Activated CD4-positive, alpha-beta T cell treated with anti-CD3 and anti-CD28 coated beads, Interleukin-2, Interleukin-4, amounts not matched to agents 100 ng/mL and 50 ng/mL, durations not matched to agents 16 hours and 8 hours (primary cell): ENCODE measurements at regions not wholly inside any gene's neighbourhood (a gene's known extent, or its start where the extent isn't known, plus 50 kb on each side); places are given as distances from the start of the nearest gene placed in this dataset.

Experiments
- DNase-seq: peaks from one replicate; pipeline ENCODE4 v3.0.0-alpha.2; 2020; ENCODE audit warnings: low spot score

- DNase-seq = no peak
Measured at GRCh38 chr1:82266351-82266750, 465.6 kb downstream of the ADGRL2 start.

GRCh38 chr1:82265436-82265835 lies 464.7 kb downstream of the ADGRL2 start:
- no peak for DNase-seq

GRCh38 chr1:82264802-82265201 lies 464.1 kb downstream of the ADGRL2 start:
- no peak for DNase-seq

DNA sequence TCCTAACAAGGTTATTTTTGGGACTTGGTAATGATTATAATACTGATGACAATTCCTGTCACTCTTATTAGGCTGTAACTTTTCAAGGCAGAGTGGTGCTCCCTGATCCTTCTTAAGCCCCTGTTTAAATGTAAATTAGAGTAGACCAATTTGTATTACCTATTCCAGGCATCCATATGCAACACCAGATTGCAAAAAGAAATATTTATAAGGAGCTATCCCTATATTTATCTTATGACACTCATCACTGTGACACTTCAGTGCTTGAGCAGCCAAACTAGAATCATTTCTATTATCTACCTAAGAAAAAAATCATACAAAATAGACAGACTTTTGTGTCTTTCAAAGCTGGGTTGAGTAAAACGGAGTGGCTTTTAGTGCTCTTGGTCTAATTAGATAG lies 462.7 kb downstream of the ADGRL2 start:
- DNase-seq = no peak

DNA sequence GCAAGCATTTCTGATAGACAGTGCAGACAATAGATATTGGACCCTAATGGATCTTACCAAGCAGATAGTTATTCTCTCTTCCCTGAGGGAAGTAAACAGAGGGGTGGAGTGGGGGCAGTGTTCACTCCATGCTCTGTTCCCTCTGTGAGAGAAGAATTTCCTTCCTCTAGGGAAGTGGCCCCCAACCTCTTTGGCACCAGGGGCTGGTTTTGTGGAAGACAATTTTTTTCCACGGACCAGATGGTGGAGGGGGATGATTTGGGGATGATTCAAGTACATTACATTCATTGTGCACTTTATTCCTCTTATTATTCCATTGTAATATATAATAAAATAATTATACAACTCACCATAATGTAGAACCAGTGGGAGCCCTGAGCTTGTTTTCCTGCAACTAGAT lies 459.9 kb downstream of the ADGRL2 start:
- DNase-seq = no peak

GRCh38 chr1:82260051-82260450 lies 459.3 kb downstream of the ADGRL2 start:
- no peak for DNase-seq

GRCh38 chr1:82258887-82259286 lies 458.2 kb downstream of the ADGRL2 start:
- no peak for DNase-seq

DNA sequence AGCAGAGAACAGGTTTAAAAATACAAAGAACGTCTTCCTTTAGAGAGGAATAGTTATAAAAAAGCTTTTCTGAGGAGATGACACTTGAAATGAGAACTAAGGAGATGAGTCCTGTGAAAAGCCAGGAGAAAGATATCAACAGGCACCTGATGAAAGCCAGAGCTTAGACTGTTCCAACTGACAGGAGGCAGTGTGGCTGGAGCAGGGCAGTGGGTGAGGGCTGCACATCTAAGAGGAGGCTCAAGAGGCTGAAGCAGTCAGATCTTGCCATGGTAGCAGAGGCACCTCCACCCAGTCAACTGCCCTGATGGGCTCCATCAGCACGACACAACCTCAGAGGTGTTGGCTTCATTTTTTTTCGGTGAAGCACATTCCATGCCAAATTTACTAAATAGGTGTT lies 445.3 kb downstream of the ADGRL2 start:
- DNase-seq = no peak

DNA sequence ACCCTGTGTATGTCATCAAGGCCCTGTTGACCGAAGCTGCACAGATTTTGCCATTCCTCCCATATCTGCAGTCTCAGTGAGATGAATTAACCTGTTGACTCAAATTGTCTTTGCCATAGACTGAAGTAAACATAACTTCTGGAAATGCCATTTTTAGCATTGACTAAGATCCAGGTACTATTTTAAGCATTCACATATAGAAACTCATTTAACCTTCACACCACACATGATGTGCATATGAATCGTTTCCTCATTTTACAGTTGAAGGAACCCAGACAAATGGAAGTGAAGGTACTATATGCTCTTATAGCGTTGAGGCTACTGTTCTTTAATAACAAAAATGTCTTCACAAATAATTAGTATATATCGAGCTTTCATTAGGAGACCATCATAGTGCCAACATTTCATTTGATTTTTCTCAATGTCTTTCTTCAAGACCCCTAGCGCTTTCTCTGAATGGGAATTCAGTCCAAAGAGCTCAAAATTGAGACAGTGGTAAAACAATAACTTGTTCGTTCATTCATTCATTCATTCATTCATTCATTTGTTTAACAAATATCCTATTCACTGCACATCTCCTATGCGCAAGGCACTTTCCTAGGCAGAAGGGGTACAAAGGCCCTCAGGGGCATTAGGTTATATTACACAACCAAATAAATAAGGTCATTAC lies 444.7 kb downstream of the ADGRL2 start:
- DNase-seq = no peak

- no peak for DNase-seq
Measured at GRCh38 chr1:82240571-82240970, 439.8 kb downstream of the ADGRL2 start.

DNA sequence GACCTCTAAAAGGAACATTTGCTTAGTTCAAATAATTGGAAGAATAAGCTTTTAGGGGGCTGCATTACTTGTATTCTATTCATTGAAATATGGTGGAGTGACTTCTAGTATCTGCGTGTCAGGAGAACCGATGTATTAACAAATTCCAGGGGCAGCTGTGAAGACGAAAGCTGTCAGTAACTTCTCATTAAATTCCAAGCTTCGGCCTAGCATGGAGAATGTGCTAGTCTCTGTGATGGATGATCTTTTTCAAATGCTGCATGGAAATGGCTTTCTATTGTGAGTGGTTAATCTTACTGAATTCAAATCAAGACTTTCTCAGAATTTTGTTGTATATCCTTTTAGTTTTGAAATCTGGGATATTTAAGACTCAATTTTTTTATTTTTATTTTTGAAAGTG lies 429.9 kb downstream of the ADGRL2 start:
- no peak for DNase-seq

GRCh38 chr1:82227306-82228095 lies 426.8 kb downstream of the ADGRL2 start:
- no peak for DNase-seq

- no peak for DNase-seq
Measured at GRCh38 chr1:82226186-82226505, 425.4 kb downstream of the ADGRL2 start.

GRCh38 chr1:82225421-82226185 lies 424.9 kb downstream of the ADGRL2 start:
- DNase-seq = peak; percentile 1

GRCh38 chr1:82223091-82223490 lies 422.4 kb downstream of the ADGRL2 start:
- no peak for DNase-seq

- DNase-seq = no peak
Measured at GRCh38 chr1:82221721-82222120, 421.0 kb downstream of the ADGRL2 start.

DNA sequence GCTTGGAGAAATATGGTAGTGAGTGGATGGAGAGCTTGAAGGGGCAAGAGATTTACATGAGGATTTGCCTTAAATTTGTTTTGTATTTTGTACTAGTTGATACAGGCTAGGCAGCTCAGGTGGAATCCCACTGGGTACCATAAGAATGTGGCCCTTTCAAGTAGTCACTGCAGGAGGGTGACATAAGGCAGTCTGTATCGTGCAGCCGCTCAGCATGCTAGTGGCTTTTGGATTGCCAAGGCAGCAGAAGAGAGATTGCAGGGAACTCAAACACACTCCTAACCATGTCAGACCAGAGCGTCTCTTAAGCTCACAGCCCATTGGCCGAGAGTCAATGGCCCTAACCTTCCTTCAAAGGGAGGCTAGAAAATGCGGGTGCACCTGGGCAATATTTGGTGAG lies 420.0 kb downstream of the ADGRL2 start:
- DNase-seq = no peak

GRCh38 chr1:82219841-82220240 lies 419.1 kb downstream of the ADGRL2 start:
- no peak for DNase-seq

DNA sequence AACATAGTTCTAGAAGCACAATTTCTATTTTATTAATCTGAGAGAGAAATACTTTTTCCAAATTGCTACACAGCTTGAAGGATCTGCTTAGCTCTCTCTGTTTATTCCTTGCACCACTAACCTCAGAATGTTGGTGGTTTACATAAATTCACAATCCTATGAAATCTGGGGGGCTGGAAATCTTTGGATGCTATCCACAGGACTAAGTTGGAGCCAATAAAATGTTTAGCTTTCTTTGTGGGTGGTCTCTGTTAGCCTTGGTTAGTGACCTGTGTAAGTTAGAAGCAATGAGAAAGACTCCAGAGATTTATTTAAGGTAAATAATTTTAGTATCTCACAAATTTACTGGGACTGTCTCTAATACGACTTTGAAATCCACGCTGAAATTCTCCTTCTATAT lies 418.1 kb downstream of the ADGRL2 start:
- no peak for DNase-seq

- no peak for DNase-seq
Measured at GRCh38 chr1:82215853-82216175, 415.1 kb downstream of the ADGRL2 start.

DNA sequence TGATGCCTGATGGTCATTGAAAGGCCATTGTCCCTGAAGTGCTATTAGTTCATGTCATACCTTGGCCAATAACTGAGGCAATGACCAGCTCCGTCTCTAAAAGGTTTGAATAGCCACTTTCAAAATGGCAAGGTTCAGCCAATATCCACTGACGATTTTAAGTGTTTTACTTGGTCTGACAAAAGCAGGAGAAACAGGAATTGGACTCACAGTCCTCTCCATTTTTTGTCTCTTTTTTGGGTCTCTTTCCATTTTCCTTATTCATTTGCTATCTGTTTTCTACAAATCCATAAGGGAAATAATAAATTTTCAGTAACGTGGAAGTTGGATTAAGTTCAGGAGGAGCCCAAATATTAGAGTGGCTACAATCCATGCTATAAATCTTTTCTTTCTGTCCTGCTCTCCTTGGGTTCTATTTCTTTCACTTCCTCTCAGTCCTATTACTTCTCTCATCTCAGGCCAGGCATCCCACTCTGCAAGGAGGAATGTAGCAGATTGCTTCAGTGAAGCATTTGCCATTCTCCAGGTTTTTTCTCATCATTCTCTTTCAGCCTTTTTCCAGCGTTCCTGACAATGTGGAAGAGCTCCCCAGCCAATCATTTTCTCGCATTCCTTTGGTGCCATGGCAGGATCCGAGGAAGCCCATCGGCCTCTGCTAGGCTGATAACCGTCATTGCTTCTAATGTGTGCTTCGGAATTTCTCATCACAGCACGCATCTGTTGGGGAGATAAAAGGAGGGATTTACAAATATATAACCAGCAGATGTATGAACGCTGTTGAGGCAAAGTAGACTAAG lies 414.5 kb downstream of the ADGRL2 start:
- DNase-seq = no peak

GRCh38 chr1:82214606-82215005 lies 413.9 kb downstream of the ADGRL2 start:
- DNase-seq = no peak

DNA sequence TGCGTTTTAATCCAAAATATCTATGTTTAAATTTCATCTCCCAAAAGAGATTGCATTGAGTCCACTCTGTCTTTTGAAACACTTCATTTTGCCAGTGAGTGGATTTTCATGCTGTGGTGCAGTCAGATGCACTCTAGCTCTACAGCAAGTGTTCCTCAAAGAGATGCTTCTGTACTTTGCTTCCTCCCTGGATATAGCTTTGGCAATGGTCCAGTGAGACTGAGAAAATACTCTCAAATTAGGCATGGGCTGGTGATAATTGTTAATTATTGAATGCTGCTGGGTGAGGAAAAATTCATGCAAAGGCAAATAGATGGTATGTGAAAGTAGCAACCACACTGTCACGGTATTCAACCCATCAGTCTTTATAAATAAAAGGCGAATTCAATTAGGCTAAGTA lies 396.9 kb downstream of the ADGRL2 start:
- DNase-seq = no peak
